Limb (tissue), 2 donors: ENCODE measurements at regions not wholly inside any gene's neighbourhood (a gene's known extent, or its start where the extent isn't known, plus 50 kb on each side); places are given as distances from the start of the nearest gene placed in this dataset.

ENCODE experiments used
- DNase-seq, 2 donors: peaks; one replicate each; pipeline ENCODE4 v3.0.0-alpha.2; 2016; ENCODE audit errors: extremely low spot score in 2 of 2

GRCh38 chr9:129386812-129387177 lies 208.7 kb upstream of the IER5L start:
- no peak for DNase-seq

DNA sequence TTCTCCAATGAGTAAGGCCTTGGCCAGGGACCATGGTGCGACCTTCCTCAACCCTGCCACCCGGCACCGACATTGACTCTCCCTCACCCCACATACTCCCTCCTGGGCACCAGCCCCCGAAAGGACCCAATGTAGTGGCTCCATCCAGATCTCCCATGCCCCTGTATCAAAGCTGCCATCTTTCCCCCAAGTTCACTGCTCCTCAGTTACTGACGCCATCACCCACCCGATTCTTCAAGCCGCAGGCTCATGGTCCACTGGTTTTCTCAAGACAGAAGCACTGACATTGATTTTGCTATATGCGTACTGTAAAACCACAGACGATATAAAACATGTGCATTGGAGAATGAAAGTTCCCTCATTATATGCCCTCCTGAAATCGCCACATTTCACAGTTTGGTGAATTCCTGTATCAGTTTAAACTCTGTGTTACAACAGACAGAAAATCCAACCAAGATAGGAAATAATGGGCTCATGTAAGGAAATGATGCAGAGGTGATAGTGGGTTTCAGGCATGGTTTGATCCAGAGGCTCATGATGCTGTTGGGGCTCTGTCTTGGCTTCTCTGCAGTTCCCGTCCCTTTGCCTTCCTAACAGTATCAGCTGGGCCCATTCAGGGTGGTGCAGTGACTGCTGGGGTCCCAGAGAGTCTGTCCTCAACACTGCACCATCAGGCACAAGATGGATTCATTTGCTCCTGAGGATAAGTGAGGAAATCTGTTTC lies 207.3 kb upstream of the IER5L start:
- DNase-seq, result no peak

- DNase-seq, result no peak
These were observed 206.6 kb upstream of the IER5L start for GRCh38 chr9:129384491-129385210.

- DNase-seq, result peak; percentile 84 to 87
These were observed 205.8 kb upstream of the IER5L start for GRCh38 chr9:129383561-129384490.

DNA sequence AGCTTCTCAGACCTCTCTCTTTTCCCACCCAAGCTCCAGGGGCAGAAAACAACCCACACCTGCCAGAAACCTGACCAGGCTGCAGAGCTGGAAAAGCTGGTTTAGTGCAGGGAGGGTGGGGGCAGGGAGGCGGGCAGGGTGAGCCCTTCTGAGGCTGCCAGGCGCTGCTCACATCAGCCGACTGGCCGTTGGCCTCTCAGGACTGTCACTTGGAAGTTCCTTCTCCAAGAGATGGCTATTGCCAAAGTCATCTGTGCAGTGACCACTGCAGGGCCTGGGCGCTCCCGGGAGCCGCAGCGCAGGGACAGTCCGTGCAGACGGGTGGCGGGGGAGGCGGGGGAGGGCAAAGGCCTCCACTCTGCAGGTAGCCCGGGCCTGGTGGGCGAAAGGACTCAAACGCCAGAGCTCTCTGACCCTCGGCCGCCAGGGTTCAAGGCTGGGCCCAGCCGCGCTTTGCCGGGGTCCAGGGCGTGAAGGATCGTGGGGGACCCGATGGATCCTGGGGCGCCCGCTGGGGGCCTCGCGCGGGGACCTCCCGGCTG lies 205.0 kb upstream of the IER5L start:
- peak in 1 of 2 donors; percentile 54 for DNase-seq

- DNase-seq, result no peak
These were observed 204.4 kb upstream of the IER5L start for GRCh38 chr9:129382281-129383018.

DNA sequence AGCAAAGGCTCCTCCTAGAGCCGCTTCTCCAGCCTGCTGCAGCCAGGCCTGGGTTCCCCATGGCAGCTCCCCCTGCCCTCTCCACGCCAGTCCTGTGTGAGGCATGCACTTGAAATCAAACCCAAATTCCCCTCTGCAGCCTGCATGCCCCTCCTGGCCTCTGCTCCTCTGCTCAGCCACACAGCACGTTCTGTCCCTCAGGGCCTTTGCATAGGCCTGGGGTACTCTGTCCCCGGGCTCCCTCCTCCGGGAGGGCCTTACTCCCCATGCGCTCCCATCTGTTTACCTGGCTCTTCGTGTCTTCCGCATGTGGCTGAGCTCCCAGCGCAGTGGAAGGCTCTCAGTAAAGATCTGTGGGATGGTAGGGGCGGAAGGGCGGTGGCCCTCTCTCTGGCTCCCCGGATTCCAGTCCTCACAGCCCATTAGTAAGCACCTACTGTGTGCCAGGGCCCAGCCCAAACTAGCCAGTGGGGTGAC lies 203.5 kb upstream of the IER5L start:
- DNase-seq, result no peak

DNA sequence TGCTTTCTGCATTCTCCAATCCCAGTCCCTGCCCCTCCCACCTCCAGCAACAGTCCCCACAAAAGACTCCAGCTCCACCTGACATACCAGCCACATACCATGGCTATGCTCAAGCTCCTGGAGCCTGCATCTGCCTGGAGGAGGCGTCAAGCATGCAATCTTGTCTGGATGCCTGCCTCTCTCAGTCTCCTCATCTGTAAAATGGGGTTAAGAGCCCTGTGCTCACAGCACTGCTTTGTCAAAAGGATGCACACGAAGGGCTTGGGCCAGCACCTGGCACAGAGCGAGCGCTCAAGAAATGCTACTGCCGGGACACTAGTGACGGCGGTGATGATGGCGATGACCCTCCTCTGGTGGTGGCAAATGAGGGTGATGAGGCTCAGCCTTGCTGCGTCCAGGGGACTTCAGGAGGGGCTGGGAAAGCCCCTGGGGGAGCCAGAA lies 202.9 kb upstream of the IER5L start:
- no peak for DNase-seq

- no peak for DNase-seq
These were observed 201.8 kb upstream of the IER5L start for GRCh38 chr9:129379886-129380285.

GRCh38 chr9:129379181-129379836 lies 201.2 kb upstream of the IER5L start:
- no peak for DNase-seq

- no peak for DNase-seq
These were observed 200.0 kb upstream of the IER5L start for GRCh38 chr9:129377931-129378661.

GRCh38 chr9:129377181-129377580 lies 199.1 kb upstream of the IER5L start:
- DNase-seq, result no peak

DNA sequence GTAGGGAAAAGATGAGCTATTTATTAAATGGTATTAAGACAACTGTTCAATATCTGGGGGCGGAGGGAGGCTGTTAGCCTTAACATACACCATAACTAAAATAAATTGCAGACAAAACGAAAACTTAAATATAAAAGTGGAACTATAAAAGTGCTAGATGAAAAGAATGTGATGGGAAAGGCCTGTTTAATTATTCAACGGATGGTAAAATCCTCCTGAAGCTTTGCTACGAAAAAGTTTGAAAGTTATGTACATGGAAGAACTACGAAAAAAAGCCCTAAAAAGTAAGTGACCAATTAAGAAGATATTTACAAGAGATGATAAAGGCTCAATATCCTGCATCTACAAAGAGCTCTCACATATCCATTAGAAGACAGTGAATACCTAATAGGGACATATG lies 197.8 kb upstream of the IER5L start:
- no peak for DNase-seq

DNA sequence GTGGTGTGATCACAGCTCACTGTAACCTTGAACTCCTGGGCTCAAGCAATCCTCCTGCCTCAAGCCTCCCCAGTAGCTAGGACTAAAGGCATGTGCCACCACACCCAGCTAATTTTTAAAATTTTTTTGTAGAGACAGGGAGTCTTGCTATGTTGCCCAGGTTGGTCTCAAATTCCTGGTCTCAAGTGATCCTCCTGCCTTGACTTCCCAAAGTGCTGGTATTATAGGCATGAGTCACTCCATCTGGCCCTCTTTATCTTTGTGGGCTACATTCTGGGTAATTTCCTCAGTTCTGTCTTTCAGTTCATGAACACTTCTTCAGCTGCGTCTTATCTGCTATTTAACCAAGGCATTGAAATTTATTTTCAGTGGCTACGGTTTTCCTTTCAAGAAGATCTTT lies 196.6 kb upstream of the IER5L start:
- DNase-seq, result no peak

GRCh38 chr9:129374231-129374630 lies 196.2 kb upstream of the IER5L start:
- no peak for DNase-seq

GRCh38 chr9:129373361-129373760 lies 195.3 kb upstream of the IER5L start:
- no peak for DNase-seq

GRCh38 chr9:129370770-129371169 lies 192.7 kb upstream of the IER5L start:
- DNase-seq, result no peak

DNA sequence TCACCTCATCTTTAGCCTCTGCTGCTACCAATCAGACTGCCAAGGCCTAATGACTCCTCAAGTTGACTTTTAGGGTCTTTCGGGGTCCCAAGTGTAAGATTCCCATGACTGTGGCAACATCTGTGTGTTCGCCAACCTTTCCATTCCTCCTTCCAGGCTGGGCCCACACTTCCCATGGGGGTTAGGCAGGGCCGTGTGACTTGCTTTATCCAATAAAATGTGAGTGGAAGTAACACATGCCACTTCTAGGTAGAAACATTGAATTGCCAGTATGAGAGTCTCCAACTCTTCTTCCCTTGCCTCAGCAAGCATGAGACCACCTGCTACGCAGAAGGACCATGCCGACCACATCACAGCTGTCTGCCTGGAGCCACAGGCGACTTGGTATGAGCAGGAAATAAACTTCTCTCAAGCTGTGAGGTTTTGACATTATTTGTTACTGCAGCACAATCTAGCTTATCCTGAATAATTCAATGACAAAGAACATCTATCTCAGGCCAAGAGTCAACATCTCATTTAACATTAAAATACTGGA lies 190.4 kb upstream of the IER5L start:
- DNase-seq, result no peak

DNA sequence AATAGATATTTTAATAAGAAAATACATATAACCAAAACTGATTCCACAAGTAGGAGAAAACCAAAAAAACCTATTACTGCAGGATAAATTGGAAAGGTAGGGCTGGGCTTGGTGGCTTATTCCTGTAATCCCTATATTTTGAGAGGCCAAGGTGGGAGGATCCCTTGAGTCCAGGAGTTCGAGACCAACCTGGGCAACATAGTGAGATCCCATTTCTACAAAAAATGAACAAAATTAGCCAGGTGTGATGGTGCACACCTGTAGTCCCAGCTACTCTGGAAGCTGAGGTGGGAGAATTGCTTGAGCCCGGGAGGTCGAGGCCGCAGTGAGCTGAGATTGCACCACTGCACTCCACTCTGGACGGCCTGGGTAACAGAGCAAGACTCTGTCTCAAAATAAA lies 189.2 kb upstream of the IER5L start:
- no peak for DNase-seq
